Mucosa of descending colon (tissue), 3 donors: ENCODE measurements at regions not wholly inside any gene's neighbourhood (a gene's known extent, or its start where the extent isn't known, plus 50 kb on each side); places are given as distances from the start of the nearest gene placed in this dataset.

ENCODE experiments used
- ATAC-seq: fragments of 200-7000 bp; cut with Tn5 transposase; one replicate; pipeline ENCODE4 v1.9.1; 2020; ENCODE audit warnings: mild to moderate bottlenecking, moderate library complexity
- DNase-seq, 3 donors: peaks; one replicate each; pipeline ENCODE4 v3.0.0-alpha.2; 2020
- H3K36me3 ChIP-seq: fragments of 200-600 bp; one replicate; pipeline ENCODE4 v1.8.0; 2021; ENCODE audit warnings: low read depth, mild to moderate bottlenecking
- H3K4me1 ChIP-seq: fragments of 200-600 bp; one replicate; pipeline ENCODE4 v1.8.0; 2021; ENCODE audit warnings: low read depth, mild to moderate bottlenecking
- H3K4me3 ChIP-seq: fragments of 200-600 bp; one replicate; pipeline ENCODE4 v1.8.0; 2021; ENCODE audit warnings: mild to moderate bottlenecking
- H3K9me3 ChIP-seq: fragments of 200-600 bp; one replicate; pipeline ENCODE4 v1.8.0; 2021; ENCODE audit warnings: mild to moderate bottlenecking
- intact Hi-C, 2 donors: fragments of 100-400 bp; cut with DNase I in 1 of 2; cut with micrococcal nuclease in 1 of 2; formaldehyde crosslinking; loops; one replicate each; pipeline versions ENCODE4 v1.11.0 to v1.11.1; 2022; cut with DNase I, micrococcal nuclease
- TF ChIP-seq, protein P1 (sequence below): fragments of 200-600 bp; IDR thresholded peaks from one replicate; pipeline ENCODE4 v1.8.0; 2022; ENCODE audit warnings: antibody characterized with exemption, mild to moderate bottlenecking
- donor health status: DM: no; HTN: no; CAD: no; lungs with moderate emphysema.
- donor health status: DM: no; HTN: no; CAD: no.
- donor health status: DM: no; HTN: yes; CAD: no.

DNA sequence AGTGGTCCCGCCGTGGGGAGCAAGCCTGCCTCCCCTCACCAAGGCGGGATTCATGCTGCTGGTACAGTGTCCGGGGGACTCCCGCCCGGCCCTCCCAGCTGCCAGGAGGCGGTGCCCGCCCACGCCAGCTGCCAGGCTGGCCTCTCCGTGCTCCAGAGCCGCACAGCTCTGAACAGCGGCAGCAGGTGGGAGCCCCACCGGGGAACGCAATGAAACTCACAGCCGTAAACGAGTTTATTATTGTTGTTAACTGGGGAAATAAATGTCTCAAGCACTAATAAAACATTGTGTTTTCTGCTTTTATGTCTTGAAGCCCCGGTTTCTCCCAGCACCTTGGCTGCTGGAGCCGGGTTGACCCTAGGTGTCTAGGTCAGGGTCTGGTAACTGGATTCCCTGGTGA lies 317.7 kb upstream of the TLE3 start:
- DNase-seq = peak; percentile 35 to 62 (median 60)
- TF ChIP-seq, protein P1, sequence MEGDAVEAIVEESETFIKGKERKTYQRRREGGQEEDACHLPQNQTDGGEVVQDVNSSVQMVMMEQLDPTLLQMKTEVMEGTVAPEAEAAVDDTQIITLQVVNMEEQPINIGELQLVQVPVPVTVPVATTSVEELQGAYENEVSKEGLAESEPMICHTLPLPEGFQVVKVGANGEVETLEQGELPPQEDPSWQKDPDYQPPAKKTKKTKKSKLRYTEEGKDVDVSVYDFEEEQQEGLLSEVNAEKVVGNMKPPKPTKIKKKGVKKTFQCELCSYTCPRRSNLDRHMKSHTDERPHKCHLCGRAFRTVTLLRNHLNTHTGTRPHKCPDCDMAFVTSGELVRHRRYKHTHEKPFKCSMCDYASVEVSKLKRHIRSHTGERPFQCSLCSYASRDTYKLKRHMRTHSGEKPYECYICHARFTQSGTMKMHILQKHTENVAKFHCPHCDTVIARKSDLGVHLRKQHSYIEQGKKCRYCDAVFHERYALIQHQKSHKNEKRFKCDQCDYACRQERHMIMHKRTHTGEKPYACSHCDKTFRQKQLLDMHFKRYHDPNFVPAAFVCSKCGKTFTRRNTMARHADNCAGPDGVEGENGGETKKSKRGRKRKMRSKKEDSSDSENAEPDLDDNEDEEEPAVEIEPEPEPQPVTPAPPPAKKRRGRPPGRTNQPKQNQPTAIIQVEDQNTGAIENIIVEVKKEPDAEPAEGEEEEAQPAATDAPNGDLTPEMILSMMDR = no peak
- intact Hi-C loops = no loop called here
- H3K4me3 ChIP-seq = no peak overlapping the region
- peak; percentile 84 for ATAC-seq
- peaks cover 4% of the 10 kb centered on the region for H3K4me1 ChIP-seq
- H3K9me3 ChIP-seq = no peaks in the 10 kb centered on the region
- no peaks in the 10 kb centered on the region for H3K36me3 ChIP-seq

DNA sequence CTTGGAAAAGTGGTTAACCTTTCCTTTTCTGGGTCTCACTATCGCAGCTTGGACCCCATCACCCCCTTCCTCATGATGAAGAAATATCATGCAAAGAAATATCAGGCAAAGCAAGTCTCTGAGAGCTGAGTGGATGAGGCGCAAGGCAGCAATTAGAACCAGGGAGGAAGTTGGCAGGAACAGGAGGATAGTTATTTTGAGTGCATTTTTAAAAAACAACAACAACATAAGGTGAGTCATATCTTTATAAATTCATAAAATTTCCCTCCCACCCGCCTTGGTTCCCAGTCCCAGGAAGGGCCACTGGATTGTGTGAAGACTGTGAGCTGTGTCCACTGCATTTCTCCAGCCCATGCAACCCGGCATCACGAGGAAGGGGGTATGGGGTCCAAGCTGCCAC lies 316.9 kb upstream of the TLE3 start:
- no peak for DNase-seq
- Histone ChIP-seq H3K36me3 (no peaks in the 10 kb centered on the region), H3K4me1 (peaks cover 4% of the 10 kb centered on the region), H3K9me3 (no peaks in the 10 kb centered on the region), H3K4me3 (no peak overlapping the region)
- TF ChIP-seq, protein P1 = no peak
- intact Hi-C loops = no loop called here
- ATAC-seq = no peak

DNA sequence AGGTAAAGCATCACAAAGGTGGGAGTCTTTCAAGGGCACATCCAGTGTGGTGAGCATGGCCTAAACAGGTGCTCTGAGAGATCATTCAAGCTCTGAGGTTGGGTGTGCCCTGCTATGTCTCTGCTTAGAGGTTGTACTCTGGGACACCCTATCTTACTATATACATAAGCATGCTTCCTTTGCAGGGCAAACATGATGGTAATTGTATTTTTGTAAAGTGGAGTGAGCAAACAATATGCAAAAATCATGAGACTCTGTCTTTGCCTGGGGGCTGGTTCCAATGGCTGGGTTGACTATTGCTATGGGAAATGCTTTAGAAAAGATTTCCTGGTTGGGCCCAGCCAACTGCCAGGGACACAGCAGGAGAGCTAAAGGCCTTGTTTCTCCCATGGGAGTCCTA lies 315.1 kb upstream of the TLE3 start:
- no peak overlapping the region for H3K4me3 ChIP-seq
- H3K36me3 ChIP-seq = no peaks in the 10 kb centered on the region
- DNase-seq = no peak
- peak; percentile 71 for ATAC-seq
- peaks cover 4% of the 10 kb centered on the region for H3K4me1 ChIP-seq
- no peaks in the 10 kb centered on the region for H3K9me3 ChIP-seq
- TF ChIP-seq, protein P1 = no peak
- intact Hi-C loops = no loop called here

DNA sequence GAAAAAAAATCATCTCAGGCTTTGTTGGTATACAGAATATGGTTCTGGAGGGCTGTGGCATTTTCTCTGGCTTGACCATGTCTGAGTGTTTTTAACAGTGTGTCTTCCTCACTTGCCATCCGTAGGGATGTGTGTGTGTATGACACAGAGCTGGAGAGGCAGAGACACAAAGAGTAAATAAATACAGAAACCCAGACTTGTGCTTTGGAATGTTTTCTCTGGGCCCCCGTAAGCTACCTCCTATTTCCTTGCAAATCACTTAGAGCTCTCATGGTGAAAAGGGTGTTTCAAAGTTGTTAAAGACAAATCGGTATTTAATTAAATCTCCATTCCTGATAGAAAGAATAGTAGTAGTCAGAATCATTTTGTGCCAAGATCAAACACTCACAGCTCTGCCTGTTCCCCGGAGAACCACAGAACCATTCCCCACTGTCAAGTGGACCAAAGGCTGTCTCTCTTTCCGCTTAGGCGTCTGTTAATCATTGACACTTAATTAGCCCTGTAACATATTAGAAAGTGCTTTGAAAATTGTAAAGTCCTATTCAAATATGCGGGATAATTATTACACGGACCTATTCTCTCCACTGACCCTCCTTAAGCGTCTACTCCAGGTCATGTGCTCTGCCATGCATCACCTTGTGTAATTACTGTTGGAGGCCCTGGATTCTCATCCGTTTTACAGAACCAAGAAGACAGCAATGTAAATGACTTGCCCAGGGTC lies 313.6 kb upstream of the TLE3 start:
- H3K4me3 ChIP-seq = no peak overlapping the region
- TF ChIP-seq, protein P1 = no peak
- no peaks in the 10 kb centered on the region for H3K36me3 ChIP-seq
- ATAC-seq = peak; percentile 12
- DNase-seq = no peak
- intact Hi-C loops = no loop called here
- peaks cover 4% of the 10 kb centered on the region for H3K4me1 ChIP-seq
- H3K9me3 ChIP-seq = no peaks in the 10 kb centered on the region

DNA sequence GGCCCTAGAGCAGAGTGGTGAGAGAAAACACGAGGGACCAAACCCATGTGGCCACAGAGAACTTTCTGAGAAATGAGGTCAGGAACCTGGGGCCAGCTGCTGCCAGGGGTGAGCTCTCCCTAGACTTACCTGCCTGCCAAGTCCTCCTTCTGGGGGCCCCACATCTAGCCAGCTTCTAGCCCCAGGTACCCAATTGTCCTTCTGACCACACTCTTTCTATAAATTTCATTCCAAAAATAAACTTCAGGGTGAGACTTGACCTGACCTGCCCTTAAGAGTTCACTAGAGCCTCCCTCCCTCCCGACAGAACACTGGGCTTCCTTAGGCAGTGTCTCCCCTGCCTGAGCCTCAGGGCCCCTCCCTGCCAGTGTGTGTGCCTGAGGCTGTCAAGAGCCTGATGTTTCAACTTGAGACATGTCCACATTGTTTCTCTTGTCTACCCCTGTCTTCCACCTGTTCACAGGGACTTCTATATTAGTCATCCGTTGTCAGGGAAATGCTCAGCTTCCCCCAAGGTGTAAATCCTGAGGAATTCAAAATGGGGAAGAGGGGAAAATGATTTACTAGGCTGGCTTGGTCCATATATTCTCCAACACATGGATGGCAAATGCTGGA lies 312.8 kb upstream of the TLE3 start:
- peaks cover 4% of the 10 kb centered on the region for H3K4me1 ChIP-seq
- ATAC-seq = no peak
- no peak for DNase-seq
- intact Hi-C loops = no loop called here
- no peaks in the 10 kb centered on the region for H3K36me3 ChIP-seq
- no peaks in the 10 kb centered on the region for H3K9me3 ChIP-seq
- no peak overlapping the region for H3K4me3 ChIP-seq
- TF ChIP-seq, protein P1 = no peak
